DND-41 (cell line): ENCODE measurements at regions not wholly inside any gene's neighbourhood (a gene's known extent, or its start where the extent isn't known, plus 50 kb on each side); places are given as distances from the start of the nearest gene placed in this dataset.

ENCODE experiments used
- ATAC-seq: fragments of 200-7000 bp; cut with Tn5 transposase; 3 replicates; pipeline ENCODE4 v1.9.1; 2021; ENCODE audit warnings: low read depth; ENCODE audit not compliant: insufficient read depth
- DNase-seq: peaks from one replicate; pipeline ENCODE4 v3.0.0-alpha.2; 2020
- H2AFZ ChIP-seq: 2 replicates; pipeline ENCODE4 v1.6.0; 2012; ENCODE audit warnings: low read depth, low read length
- H3K27ac ChIP-seq: 2 replicates; pipeline ENCODE4 v1.5.1; 2012; ENCODE audit warnings: low read length, inconsistent platforms
- H3K27me3 ChIP-seq: fragments of 200-600 bp; sonication (generic); 2 replicates; pipeline ENCODE4 v1.6.0; 2012; ENCODE audit warnings: low read length, mild to moderate bottlenecking, inconsistent platforms; ENCODE audit not compliant: insufficient read depth, poor library complexity
- H3K36me3 ChIP-seq: 2 replicates; pipeline ENCODE4 v1.5.1; 2012; ENCODE audit warnings: low read length, inconsistent platforms; ENCODE audit not compliant: insufficient read depth
- H3K4me1 ChIP-seq: 2 replicates; pipeline ENCODE4 v1.5.1; 2012; ENCODE audit warnings: mild to moderate bottlenecking, low read length; ENCODE audit not compliant: insufficient read depth
- H3K4me2 ChIP-seq: 2 replicates; pipeline ENCODE4 v1.6.0; 2012; ENCODE audit warnings: mild to moderate bottlenecking, moderate library complexity, low read length, inconsistent platforms; ENCODE audit not compliant: insufficient read depth
- H3K4me3 ChIP-seq, 2 experiments: fragments of 200-600 bp in 1 of 2; shearing (Covaris generic) in 1 of 2; 2 replicates each; pipeline ENCODE4 v1.5.1; 2012 to 2016; ENCODE audit warnings: inconsistent platforms in 2 of 2, low read length in 2 of 2, mild to moderate bottlenecking in 2 of 2, low read depth in 1 of 2, moderate library complexity in 1 of 2
- H3K79me2 ChIP-seq: 2 replicates; pipeline ENCODE4 v1.6.0; 2012; ENCODE audit warnings: low read length, inconsistent platforms; ENCODE audit not compliant: insufficient read depth
- H3K9ac ChIP-seq: 2 replicates; pipeline ENCODE4 v1.6.0; 2012; ENCODE audit warnings: low read depth, mild to moderate bottlenecking, inconsistent platforms, low read length, moderate library complexity
- H3K9me3 ChIP-seq: 2 replicates; pipeline ENCODE4 v1.5.1; 2012; ENCODE audit warnings: low read length, moderate library complexity, mild to moderate bottlenecking, inconsistent platforms; ENCODE audit not compliant: insufficient read depth, severe bottlenecking
- H4K20me1 ChIP-seq: 2 replicates; pipeline ENCODE4 v1.6.0; 2012; ENCODE audit warnings: low read length; ENCODE audit not compliant: insufficient read depth
- EZH2 ChIP-seq: IDR thresholded peaks from 3 replicates; pipeline ENCODE4 v1.6.1; 2012; ENCODE audit warnings: borderline replicate concordance, low read depth, mild to moderate bottlenecking, moderate library complexity, low read length, inconsistent platforms; ENCODE audit not compliant: severe bottlenecking
- TF ChIP-seq, protein P1 (sequence below): IDR thresholded peaks from 2 replicates; pipeline ENCODE4 v1.5.1; 2012; ENCODE audit warnings: borderline replicate concordance, low read length, moderate library complexity, mild to moderate bottlenecking; ENCODE audit not compliant: poor library complexity, severe bottlenecking; ENCODE audit errors: extremely low read depth

DNA sequence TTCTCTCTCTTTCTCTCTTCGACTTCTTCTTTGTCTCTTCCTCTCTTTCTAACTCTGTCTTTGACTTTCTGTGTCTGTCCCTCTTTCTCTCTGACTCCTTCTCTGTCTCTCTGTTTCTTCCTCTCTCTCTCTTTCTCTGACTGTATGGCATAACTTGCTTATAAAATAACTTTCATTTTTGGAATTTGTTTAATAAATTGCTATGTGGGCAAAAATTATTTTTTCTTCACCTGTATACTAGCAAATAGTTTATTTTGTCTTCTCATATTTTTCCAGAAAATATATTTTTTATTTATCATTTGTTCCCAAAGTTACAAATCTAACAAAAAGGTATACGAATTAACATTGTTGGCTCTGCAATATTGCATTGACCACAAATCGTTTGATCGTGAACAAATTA is 305.7 kb upstream of the FAM98A start:
- DNase-seq (no peak), ATAC-seq (no peak)
- H2AFZ ChIP-seq = no peak overlapping the region
- no peaks in the 10 kb centered on the region for H3K4me1 ChIP-seq
- no peak overlapping the region for H3K4me3 ChIP-seq
- no peak overlapping the region for H3K9ac ChIP-seq
- H3K27me3 ChIP-seq = no peaks in the 10 kb centered on the region
- no peaks in the 10 kb centered on the region for H3K79me2 ChIP-seq
- TF ChIP-seq, protein P1, sequence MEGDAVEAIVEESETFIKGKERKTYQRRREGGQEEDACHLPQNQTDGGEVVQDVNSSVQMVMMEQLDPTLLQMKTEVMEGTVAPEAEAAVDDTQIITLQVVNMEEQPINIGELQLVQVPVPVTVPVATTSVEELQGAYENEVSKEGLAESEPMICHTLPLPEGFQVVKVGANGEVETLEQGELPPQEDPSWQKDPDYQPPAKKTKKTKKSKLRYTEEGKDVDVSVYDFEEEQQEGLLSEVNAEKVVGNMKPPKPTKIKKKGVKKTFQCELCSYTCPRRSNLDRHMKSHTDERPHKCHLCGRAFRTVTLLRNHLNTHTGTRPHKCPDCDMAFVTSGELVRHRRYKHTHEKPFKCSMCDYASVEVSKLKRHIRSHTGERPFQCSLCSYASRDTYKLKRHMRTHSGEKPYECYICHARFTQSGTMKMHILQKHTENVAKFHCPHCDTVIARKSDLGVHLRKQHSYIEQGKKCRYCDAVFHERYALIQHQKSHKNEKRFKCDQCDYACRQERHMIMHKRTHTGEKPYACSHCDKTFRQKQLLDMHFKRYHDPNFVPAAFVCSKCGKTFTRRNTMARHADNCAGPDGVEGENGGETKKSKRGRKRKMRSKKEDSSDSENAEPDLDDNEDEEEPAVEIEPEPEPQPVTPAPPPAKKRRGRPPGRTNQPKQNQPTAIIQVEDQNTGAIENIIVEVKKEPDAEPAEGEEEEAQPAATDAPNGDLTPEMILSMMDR = no peak
- no peak for TF ChIP-seq EZH2
- H3K27ac ChIP-seq = no peak overlapping the region
- no peaks in the 10 kb centered on the region for H3K9me3 ChIP-seq
- no peaks in the 10 kb centered on the region for H4K20me1 ChIP-seq
- H3K4me2 ChIP-seq = no peak overlapping the region
- no peaks in the 10 kb centered on the region for H3K36me3 ChIP-seq

DNA sequence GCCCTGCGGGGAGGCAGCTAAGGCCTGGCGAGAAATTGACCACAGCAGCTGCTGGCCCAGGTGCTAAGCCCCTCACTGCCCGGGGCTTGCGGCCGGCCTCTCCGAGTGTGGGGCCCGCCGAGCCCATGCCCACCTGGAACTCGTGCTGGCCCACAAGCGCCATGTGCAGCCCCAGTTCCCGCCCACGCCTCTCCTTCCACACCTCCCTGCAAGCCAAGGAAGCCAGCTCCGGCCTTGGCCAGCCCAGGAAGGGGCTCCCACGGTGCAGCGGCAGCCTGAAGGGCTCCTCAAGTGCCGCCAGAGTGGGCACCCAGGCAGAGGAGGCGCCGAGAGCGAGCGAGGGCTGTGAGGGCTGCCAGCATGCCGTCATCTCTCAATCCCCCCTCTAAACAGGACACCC is 304.6 kb upstream of the FAM98A start:
- Histone ChIP-seq H4K20me1 (no peaks in the 10 kb centered on the region), H3K4me2 (no peak overlapping the region), H3K27ac (no peak overlapping the region), H3K9me3 (no peaks in the 10 kb centered on the region), H2AFZ (no peak overlapping the region), H3K79me2 (no peaks in the 10 kb centered on the region), H3K9ac (no peak overlapping the region), H3K4me1 (no peaks in the 10 kb centered on the region), H3K36me3 (no peaks in the 10 kb centered on the region), H3K27me3 (no peaks in the 10 kb centered on the region), H3K4me3 (no peak overlapping the region)
- DNase-seq (no peak), ATAC-seq (no peak)
- no peak for TF ChIP-seq EZH2
- TF ChIP-seq, protein P1 = no peak

DNA sequence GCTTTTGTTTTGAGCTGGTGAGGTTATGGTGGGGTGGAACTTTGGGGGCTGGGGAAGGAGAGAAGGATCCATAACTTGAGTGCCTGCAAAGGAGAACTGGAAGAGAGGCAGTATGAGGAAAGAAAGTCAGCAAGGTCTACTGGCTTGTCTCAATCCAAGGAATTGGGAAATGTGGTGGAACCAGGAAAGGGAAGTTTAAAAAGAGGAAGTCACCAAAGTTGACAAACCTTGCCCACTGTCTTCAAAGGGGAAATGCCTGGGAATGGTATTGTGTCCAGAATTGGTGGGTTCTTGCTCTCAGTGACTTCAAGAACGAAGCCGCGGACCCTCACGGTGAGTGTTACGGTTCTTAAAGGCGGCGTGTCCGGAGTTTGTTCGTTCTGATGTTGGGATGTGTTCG is 304.1 kb upstream of the FAM98A start:
- H3K4me2 ChIP-seq = no peak overlapping the region
- H3K27me3 ChIP-seq = no peaks in the 10 kb centered on the region
- no peak overlapping the region for H3K4me3 ChIP-seq
- no peak overlapping the region for H3K9ac ChIP-seq
- no peaks in the 10 kb centered on the region for H3K79me2 ChIP-seq
- DNase-seq (no peak), ATAC-seq (no peak)
- H3K4me1 ChIP-seq = no peaks in the 10 kb centered on the region
- no peak overlapping the region for H3K27ac ChIP-seq
- TF ChIP-seq EZH2 = no peak
- TF ChIP-seq, protein P1 = no peak
- no peak overlapping the region for H2AFZ ChIP-seq
- no peaks in the 10 kb centered on the region for H3K9me3 ChIP-seq
- H3K36me3 ChIP-seq = no peaks in the 10 kb centered on the region
- no peaks in the 10 kb centered on the region for H4K20me1 ChIP-seq

DNA sequence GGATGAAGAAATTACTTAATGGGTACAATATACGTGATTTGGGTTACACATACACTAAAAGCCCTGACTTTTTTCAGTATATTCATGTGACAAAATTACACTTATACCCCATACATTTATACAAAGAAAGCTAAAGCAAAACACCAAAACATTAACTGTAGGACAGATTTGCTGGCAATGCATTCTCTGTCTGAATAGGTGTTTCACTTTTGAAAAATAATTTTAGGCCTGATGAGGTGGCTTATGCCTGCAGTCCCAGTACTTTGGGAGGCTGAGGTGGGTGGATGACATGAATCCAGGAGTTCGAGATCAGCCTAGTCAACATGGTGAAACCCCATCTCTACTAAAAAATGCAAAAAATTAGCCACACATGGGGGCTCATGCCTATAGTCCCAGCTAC is 301.5 kb upstream of the FAM98A start:
- no peak for TF ChIP-seq EZH2
- TF ChIP-seq, protein P1 = no peak
- Histone ChIP-seq H3K4me2 (no peak overlapping the region), H4K20me1 (no peaks in the 10 kb centered on the region), H3K36me3 (no peaks in the 10 kb centered on the region), H3K27ac (no peak overlapping the region), H3K9ac (no peak overlapping the region), H3K4me3 (no peak overlapping the region), H3K27me3 (no peaks in the 10 kb centered on the region), H3K79me2 (no peaks in the 10 kb centered on the region), H2AFZ (no peak overlapping the region), H3K4me1 (no peaks in the 10 kb centered on the region), H3K9me3 (no peaks in the 10 kb centered on the region)
- ATAC-seq (no peak), DNase-seq (no peak)
